NCI-H82 (cell line): ENCODE measurements at regions not wholly inside any gene's neighbourhood (a gene's known extent, or its start where the extent isn't known, plus 50 kb on each side); places are given as distances from the start of the nearest gene placed in this dataset.
"Not testable (repeated sequence)": the region's sequence is repeated elsewhere in the genome, so short reads cannot be mapped to it uniquely, and the experiment has no call there.

ENCODE experiments used
- DNase-seq: peaks from one replicate; lab custom pipeline; 2025; lab: John Stamatoyannopoulos, UW

DNA sequence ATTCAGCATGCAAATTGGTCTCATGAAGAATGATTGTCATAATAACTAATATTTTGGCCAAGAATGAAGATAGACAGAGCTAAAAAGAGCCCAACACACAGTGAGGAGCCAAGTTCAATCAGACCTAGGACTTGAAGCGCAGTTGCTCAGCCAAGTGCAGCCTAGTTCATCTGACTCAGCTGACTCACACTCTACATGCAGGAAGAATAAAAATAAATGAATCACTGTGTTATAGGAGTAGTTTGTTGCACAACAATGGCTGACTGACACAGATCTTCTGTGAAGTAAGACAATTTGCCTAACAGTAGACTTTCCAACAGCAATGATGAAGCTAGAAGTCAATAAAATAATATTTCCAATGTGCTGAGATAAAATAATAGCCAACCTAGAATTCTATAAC lies 261.5 kb downstream of the CEMIP2 start:
- no peak for DNase-seq

DNA sequence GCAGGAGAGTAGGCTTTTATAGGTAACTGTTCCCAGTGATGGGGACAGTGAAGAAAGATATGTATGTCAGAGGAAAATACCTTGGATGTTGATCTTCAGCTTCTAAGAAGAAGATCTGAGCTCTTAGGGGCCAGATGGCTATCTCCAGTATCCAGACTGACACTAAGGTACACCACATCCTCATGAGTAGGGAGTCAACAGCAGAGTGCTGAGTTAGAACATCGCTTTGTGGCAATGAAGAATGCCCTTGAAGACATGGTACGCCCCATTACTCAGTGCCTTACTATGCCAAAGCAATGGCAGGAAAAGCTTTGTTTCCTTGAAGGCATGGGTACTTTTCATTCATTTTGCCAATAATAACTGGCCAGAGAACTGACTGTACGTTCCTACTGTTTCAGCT lies 263.7 kb downstream of the CEMIP2 start:
- DNase-seq = no peak

DNA sequence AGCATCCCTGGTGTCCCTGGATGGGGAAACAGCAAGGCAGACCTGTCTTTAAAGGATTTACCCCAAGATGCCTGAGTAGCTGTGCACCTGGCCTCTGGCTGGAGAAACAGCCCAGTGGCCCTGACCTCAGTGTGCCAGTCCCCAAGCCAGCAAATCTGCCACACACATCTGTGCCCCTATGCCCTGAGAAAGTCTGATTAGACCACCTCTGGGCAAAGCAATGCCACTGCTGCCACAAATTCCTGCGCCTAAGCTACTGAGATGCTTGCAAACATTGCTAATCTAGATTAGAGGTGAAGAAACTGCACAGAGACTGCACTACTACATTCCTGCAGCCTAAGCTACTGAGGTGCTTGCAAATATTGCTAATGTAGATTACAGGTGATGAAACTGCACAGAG lies 269.6 kb downstream of the CEMIP2 start:
- no peak for DNase-seq

DNA sequence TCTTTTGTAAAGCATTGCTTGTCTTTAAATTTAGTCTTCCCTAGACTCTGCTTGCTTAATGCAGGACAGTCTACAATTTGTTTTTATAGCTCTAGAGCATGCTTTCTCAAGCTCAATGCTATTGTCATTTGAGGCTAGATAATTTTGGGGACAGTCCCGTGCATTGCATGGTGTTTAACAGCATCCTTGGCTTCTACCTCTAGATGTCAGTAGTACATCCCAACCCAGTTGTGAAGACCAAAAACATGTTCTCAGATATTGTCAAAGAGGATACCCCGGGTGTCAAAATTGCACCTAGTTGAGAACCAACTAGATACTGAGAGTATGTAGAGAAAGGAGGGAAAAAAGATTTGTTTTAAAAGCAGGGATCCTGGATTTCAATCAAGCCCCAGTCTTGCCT lies 277.5 kb downstream of the CEMIP2 start:
- peak; percentile 15 for DNase-seq

DNA sequence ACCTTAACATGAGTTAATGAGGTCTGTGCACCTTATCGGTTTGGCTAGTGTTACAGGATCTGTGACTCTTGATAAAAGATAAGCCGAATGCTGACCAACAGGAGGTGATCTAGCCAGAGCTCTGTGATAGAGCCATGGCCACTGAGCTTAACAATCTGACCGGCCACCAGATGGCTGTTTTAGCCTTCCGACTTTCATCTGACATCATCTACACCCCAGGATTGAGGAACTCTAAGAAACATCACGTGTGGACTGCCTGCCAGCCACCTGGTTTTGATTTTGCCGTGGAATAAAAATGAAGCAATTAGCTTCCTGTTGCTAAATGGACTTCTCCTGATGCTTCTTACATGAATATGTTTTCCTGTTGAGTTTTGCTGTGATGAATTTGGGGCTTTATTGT lies 281.3 kb downstream of the CEMIP2 start:
- DNase-seq = peak; percentile 12

DNA sequence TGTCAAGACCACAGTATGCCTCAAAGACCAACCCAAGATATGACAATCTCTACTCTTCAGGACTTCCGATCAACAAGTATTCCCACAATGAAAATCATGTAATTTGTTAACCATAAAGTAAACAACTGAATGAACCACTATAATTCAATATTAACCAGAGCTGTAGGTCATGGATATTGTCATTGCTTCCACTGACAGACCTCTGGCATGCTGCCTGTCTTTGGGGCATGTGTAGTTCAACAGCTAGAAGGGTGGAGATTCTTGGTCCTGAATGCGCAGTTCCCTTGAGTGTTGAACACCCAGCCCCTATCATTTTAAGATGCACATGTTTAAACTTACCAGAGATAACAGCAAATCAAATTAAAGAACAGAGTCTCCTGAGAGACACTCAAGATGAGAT lies 283.0 kb downstream of the CEMIP2 start:
- no peak for DNase-seq

DNA sequence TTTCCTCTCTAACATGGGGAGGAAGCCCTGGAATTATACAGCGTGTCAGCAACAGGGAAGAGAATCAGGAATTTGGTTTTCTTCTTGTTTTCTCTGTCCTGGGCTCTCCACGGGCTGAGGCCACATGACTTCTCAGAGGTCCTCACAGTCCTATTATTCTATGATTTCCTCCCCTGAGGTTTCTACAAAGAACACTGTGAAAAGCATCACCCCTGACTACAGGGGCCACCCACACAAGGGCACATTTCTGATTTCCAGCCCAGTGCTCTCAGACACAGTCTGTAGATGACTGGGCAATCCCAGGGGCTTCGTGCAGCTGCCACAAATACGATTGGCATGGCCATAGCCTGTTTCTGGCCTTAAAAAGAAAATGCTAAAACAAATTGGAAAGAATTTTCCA lies 284.9 kb downstream of the CEMIP2 start:
- DNase-seq = no peak

DNA sequence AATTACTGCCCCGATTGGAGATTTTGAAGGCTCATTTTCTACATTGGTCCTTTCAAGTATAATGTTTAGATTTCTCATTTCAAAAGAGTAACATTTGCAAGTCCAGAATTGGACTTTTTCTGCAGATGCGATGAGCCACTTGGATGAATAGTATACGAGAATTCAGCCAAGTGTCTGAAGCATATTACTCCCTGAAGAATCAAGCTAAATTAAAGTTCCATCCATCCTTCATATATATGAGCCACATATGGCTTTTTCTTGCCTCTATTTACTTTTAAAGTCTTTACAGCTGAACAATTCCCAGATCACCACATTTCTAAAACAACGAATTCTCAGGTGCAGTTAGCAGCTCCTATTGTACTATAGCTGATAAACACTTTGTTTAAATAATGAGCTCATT lies 288.7 kb downstream of the CEMIP2 start:
- no peak for DNase-seq

DNA sequence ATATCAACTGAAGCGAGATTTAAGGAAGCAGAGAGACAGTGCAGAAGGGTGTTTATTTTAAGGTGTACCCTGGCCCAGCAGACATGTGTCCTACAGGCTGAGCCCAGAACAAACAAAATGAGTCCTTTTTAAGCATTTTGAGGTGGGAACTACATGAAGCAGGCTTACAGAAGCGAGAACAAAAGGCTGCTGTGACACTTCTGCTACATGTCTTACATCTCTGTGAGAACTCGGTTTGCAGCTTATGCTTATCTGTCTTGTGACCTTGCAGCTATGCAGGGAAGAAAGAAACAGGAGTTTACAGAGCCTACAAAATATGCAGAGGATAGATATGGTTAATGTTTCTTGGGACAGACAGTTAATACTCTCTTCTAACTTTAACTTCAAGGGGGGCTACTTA lies 295.9 kb downstream of the CEMIP2 start:
- no peak for DNase-seq

DNA sequence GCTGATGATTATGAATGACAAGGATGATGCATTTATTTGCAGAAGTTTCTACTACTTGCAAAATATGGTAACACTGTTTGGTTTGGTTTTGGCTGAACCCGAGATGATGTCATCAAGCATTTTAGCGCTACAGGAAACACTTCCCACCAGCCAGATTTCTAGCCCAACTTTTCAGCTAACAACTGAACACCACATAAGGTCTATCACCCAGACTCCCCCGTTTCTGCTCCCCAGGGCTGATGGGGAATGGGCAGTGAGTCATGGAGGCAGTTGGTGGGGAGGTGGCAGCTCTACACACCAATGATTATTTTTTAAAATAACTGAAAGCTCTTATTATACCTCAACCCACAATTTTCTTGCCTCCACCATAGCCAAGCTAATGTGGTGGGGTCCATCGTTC lies 302.9 kb downstream of the CEMIP2 start:
- DNase-seq = no peak

DNA sequence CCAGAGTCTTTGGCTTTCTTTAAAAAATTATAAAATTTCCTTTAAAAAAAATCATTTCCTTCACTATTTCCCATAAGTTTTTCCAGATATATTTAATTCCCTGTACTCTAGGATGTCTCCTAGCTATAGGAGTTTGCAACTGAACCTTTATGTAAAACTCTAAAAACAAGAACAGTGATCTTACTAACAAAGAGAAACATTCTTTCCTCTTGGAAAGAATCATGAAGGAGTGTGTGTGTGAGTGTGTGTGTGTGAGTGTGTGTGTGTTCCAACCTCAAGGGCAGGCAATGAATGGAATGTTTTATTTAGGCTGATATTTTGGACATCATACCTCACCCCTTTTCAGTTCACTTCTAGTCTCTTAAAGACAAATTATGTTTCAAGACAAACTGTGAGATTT lies 309.2 kb downstream of the CEMIP2 start:
- DNase-seq = no peak

DNA sequence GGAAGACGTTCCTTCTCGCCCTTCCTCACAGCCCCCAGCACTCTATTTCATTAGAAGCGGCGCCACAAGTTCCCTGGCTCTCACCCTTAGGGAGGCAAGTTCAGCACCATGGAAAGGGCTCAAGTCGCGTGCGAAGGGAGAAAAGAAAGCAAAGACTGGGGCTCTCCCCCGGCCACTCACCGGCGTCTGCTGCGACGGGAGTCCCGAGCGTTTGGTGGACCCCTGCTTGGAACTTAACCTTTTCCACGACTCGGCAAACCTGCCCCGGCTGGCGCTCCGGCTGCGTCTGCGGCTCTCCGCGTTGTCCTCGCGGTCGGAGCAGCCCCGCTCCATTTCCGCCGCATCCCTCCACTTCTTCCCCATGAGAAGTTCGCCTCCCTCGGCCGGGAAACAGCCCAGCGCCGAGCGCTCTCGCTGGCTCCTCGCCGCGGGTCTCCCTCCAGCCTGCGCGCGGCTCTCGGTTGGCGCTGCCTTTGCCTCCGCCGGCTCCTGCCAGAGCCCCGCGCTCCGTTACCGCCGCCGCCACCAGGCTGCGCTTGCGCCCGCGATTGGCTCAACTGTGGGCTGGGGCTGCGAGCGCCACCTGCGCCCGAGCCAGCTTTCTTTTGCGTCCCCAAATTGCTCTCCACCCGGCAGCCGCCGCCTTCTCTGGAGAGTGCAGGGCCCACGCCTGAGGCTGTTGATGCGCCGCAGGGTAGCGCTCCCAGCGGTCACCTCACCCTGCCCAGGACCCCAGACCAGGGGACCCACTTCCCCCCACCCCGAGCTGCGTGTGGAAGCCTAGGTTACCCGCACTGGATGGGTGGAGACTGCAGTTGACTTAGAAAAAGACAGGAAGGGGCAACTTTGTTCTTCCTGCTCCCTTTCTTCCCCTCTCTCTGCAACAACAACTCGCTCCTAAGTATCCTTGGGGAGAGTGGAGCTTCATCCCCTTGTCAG lies 321.6 kb downstream of the CEMIP2 start:
- peak; percentile 84 for DNase-seq

DNA sequence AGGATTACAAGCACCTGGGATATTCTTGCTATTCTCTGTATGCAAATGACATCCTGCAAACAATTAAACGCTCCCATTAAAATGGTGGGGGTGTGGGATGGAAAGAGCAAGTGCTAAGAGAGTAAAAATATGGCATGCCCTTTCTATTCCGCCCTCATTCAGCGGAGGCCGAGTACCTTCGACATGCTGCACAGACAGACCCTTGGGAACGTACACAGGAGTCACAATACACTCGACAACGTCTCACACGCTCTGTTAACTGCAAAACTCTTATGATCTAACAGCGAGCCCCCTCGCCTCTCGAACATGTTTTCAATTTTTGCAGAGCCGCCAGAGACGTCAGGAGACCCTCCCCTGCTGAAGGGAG lies 322.2 kb downstream of the CEMIP2 start:
- no peak for DNase-seq

DNA sequence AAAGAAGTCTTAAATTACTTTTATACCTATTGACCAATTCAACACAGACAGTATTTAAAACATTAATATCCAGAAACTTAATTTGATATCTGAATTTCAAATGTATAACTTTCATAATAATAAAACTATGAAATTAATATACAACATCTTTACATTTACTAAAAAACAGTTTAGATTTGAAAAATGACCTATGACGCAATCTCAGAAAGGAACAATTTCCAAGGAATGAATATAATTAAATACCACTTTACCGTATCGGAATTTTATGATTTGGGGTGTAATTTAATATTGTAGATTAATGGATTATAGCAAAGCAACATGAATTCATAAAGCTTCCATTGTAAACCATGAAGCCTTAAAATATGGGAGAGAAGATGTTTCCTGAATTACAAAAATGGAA lies 321.5 kb upstream of the TRPM3 start:
- DNase-seq = no peak

DNA sequence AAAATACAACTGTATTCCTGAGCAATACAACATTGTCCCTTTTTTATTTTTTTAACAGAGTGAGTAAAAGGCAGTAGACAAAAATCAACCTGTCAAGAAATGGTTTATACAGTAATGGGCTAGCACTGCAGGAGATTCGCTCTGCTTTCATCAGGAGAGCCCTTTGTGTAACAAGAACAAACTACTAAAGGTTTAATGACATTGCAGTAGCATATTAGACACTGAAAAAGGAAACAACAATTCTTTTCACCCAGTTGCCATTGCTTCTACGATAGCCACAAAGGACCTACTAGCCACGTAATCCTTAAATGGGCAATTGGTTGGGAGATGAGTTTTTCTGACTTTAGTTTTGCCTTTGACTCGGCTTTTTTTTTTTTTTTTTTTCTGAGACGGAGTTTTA lies 319.8 kb upstream of the TRPM3 start:
- DNase-seq = no peak

DNA sequence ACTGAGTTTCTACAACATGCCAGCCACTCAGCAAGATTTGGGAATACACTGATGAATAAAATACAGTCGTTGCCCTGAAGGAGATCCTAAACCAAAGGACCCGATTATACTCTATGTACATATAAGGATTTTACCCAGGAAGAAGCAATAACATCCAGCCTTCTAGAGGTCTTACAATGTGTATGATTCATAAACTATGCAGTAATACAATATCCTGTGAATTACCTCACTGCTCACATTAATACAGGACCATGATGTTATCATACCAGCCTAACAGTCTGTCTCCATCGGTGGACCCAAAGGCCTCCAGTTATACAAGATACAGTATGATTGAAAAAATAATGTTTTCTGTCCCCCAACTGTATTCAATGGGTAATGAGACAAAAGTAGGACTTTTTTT lies 310.5 kb upstream of the TRPM3 start:
- no peak for DNase-seq

DNA sequence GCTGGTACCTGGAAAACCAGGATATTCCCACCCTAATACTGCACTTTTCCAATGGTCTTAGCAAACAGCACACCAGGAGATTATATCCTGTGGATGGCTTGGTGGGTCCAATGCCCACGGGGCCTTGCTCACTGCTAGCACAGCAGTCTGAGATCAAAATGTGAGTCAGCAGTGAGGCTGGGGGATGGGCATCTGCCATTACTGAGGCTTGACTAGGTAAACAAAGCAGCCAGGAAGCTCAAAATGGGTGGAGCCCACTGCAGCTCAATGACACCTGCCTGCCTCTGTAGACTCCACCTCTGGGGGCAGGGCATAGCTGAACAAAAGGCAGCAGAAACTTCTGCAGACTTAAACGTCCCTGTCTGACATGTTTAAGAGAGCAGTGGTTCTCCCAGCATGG lies 285.9 kb upstream of the TRPM3 start:
- not testable (repeated sequence) for DNase-seq

DNA sequence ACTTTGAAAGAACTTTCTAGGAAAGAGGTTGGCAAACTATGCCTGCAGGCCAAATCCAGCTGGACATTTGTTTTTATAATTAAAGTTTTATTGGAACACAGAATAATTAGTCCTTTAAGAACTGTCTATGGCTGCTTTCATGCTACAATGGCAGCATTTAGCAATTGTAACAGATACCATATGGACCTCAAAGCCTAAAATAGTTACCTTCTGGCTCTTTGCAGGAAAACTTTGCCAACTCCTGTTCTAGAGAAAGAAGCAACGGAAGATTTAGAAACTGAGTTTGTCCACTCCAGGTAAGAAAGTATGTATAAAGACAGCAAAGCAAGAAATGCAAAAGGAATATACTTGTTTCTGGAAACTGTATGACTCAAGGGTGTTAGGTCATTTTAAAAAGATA lies 281.7 kb upstream of the TRPM3 start:
- no peak for DNase-seq

DNA sequence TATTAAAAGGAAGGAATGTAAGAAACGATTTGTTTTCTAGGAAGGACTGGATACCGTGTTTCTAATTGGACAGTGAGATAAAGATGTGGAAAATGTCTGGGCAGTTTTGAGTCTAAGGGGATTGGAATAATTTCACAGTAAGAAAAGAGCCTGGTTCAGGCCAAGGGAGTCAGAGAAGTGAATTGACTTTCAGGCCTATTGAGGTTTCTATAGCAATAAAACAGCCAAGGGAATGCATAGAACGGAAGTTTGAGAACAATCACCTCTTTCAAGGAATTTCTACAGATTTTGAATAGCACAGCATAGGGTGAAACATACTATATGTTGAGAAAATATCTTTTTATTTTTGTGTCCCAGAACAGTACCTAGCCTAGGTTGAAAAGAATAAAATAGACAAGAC lies 271.6 kb upstream of the TRPM3 start:
- no peak for DNase-seq

DNA sequence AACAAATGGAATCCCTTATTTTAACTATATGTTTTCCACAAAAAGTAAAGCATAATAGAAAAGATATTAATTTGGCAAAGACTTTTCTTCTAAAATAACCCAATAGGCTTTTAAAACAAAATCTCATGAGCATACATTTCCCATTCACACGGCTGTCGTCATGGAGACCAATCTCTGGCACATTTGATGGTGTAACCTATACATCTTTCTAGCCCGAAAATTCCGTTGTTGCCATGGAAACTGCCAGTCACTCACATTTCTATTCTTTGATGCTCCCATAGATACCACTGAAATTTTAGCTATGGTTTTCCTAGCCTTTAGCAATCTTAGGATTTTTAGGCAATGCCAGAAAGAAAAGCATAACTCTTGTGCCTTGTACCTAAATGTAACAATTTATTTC lies 262.9 kb upstream of the TRPM3 start:
- DNase-seq = no peak

DNA sequence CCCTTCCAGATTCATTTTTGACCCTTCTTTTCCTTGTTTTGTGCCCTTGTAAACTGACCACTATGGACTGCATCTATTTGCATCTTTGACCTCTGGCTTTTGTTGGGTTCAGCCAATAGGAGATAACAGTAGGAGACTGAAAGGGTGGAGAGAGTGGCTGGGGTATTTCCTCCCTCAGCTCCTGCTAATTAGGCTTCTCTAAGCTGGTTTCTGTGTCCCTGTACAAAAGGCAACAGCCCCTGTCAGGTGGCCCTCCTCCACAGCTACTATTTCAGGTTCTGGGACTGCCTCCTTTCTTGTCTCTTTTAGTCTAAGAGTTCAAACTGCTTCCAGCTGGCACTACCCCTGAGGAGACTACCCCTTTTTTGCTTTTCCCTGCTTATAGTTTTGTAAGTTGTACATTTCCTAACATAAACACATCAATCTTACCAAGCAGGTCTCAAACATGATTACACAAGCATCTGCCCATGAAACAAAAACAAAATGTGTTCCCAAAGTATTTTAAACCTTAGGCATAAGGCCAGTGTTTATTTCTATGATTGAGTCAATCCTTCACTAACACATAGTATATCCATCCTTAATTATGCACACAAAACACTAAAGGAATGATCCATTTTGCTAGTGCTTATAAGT lies 262.0 kb upstream of the TRPM3 start:
- DNase-seq = peak; percentile 13

DNA sequence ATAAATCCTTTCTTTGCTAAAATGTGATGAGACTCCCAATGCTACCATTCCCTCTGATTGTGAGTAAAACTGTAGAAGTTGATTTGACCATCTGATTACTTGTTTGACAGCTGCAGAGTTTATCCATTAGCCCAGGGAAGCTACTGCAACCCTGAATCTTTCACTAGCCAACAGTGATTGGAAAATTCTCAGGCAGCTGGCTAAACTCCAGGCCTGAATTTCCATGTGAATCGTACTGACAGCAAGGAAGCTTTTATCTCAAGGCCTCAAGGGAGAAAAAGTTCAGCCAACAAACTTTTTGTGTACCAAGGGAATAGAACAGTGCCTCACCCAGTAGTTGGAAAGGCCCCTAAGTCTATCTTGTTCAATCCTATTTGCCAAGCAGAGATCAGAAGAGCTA lies 246.7 kb upstream of the TRPM3 start:
- DNase-seq = no peak

DNA sequence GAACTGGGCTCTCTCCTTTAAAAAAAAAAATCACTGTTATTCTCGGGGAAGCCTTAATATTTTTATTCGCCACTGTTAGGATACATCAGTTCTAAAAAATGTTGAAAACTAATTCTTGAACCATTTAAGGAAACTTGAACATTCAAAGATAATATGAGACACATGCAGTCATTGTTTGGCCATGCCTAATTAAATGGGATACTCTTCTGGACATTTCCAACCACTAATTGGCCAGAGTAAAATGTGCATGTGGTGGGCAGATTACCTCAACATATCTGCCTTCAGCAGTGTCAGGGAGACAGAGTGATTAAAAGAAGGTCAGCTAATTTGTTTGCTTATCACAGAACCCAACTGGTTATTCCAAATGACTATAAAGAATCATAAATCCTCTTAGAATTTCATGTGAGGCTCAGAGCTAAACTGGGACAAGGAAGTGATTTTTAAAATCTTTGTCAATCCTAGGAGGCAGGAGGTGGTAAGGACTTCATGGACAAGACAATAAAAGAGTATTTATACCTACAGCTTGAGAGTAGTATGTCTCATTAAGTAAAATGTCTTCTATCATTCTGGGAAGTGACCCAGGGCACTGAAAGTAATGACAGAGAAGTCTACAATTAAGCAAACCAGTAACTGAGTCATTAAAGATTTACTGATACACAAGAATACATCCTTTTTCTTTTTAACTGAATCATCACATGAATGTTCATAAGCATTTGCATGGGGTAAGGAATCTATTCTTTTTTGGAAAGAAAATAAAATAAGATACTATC lies 242.9 kb upstream of the TRPM3 start:
- peak; percentile 30 for DNase-seq
